ENCODE measurements at regions not wholly inside any gene's neighbourhood (a gene's known extent, or its start where the extent isn't known, plus 50 kb on each side); places are given as distances from the start of the nearest gene placed in this dataset.
"Not testable (repeated sequence)": the region's sequence is repeated elsewhere in the genome, so short reads cannot be mapped to it uniquely, and the experiment has no call there.

DNA sequence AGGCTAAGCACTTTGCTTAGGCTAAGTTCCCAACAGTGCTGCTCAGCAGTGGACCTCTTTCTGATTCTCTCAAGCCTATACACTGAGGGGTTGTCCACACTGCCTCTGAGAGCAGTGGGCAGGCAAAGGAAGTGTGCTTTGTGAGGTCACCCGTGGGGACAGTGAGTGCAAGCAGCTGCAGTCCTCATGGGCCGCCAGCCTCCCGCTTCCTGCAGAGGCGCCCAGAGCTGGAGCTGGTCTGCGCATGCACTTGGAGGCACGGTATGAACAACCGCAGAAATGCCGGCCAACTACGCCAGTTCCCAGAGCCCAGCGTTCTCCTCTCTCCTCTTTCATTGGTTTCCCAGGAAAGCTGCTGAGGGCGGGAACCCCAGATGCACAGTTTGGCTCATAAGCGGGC lies 149.5 kb upstream of the DLX2 start:
- DNase-seq (ENCODE audit: low spot score in 2 of 2), result no peak
- no peak for FAIRE-seq

DNA sequence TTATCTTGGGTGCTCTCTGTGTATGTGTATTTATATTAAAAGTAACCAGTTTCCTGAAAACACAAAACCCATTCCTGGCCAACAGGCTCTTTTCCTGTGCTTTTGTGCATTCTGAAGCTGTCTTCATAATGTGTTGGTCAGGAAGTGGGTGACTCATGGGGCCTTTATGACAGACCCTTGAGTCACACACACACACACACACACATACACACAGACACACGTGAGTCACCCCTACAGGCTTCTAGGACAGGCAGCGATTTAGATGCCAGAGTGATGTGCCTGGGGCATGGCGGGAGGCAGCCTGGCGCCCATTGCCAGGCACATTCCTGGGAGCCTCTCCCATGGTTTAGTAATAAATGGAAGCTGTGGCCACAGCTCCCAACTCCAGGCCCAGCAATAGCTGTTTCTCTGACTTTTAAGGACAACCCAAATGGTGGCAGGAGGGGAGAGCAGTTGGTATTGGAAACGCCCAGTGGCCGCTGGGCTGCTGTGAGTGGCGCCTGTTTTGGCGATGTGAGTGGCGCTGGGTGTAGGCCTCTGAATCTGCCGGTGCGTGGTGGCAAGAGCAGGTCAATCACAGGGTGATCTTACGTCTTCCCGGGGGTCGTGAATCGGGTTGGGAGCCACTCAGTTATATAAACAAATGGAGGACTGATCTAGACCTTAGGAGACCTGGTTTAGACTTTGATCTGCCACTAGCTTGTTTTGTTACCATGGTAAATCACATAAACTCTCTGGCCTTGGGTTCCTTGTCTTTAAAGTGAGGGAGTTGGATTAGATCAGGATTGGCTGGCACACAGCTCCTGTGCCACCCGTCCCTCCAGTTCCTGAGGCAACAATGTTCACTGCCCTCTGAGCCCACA lies 150.7 kb upstream of the DLX2 start:
- no peak for FAIRE-seq
- DNase-seq (ENCODE audit: low spot score in 2 of 2), result no peak

DNA sequence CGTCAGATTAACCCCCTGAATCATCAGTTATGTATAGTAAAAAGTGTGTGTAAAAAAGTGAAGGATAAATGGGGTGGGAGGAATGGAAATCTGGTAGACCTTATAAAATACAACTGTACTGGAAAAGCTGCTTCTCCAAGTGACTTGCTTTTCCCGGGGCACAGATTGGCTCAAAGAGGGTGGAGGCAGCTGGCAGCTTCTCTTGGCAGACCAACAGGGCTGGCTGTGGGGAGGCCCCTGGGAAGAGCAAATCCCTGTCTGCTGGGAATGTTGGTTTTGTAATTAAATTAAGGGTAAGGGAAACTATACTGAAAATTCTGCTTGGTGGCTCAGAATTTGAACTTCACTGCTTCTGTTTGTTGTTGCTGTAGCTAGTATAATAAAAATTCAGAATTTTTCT lies 154.2 kb upstream of the DLX2 start:
- DNase-seq (ENCODE audit: low spot score in 2 of 2) (no peak), FAIRE-seq (no peak)

DNA sequence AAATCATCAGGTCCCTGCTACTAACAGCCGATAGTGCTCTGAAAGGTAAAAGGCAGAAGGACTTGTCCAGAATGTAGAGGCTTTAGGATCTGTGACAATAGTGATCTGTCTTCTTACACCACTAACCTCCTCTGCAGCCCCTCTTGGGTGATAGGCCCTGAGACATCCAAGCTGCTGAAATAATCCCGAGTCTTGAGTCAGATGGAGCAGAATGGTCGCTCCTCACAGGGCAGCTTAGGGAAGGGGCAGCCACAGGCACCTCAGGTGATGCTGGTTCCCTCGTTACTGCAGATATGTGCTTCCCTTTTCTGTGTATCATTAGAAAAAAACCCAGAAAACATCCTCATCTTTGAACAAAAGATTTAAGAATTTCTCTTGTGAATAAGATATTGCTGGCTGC lies 157.1 kb upstream of the DLX2 start:
- DNase-seq (ENCODE audit: low spot score in 2 of 2), result no peak

DNA sequence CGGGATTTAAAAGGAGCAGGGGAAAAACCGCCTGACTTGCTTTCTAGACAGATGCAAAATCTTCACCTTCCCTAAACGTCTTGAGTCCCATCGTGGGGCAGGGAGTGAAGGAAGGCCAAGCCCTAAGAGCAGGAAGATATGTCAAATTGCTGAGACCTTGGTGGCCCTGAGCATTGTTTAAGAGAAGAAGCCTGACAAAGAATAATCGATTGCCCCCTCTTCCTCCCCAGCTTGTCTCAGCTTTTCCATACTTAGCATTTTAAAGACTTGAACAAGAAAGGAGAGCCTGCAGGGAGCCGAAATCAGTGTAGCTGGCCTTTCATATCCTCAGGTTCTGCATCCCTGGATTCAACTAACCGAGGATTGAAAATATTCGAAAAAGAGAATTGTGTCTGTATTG lies 157.6 kb upstream of the DLX2 start:
- no peak for DNase-seq (ENCODE audit: low spot score in 2 of 2)
- no peak for FAIRE-seq

More for the DNA sequence above, 157.1 kb upstream of the DLX2 start:
- FAIRE-seq, result no peak

DNA sequence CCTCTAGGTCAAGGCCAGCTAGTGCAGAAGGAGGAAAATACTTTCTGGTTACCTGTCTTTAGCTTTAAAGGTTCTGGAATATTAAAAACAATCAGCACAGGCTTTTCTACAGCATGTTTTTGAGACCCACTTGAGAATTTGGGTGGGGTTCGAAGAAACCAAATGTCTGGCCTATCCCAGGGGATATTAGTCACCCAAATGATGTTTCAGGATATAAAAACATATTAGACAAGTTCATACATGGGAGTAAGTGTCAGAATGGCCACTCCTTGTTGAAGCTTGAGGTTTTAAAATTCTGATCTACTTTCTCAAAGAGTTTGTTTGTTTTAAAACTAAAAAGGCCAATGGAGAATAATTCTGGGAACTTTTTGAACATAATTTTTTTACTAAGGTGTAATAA lies 158.6 kb upstream of the DLX2 start:
- FAIRE-seq (no peak), DNase-seq (ENCODE audit: low spot score in 2 of 2) (no peak)

DNA sequence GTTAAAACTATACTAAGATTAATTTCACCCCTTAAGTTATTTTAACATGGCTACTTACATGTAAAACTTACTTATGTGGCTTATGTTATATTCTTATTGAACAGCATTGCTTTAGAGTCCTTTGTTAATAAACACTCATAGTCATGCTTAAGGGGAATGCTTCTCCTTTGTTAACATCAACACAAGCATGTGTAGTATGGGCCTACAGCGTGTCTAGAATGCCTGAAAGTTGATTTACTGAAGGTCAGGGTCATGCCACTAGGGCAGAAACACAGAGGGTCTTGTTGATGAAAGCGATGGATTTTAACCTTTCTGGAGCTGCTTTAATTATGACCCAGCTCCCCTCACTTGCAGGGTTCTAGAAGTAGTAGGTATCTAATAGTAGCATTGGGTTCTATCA lies 159.8 kb upstream of the DLX2 start:
- DNase-seq (ENCODE audit: low spot score in 2 of 2) (no peak), FAIRE-seq (no peak)

DNA sequence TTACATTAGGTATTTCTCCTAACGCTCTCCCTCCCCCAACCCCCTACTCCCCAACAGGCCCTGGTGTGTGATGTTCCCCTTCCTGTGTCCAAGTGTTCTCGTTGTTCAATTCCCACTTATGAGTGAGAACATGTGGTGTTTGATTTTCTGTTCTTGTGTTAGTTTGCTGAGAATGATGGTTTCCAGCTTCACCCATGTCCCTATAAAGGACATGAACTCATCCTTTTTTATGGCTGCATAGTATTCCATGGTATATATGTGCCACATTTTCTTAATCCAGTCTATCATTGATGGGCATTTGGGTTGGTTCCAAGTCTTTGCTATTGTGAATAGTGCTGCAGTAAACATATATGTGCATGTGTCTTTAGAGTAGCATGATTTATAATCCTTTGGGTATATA lies 162.1 kb upstream of the DLX2 start:
- not testable (repeated sequence) for DNase-seq (ENCODE audit: low spot score in 2 of 2); FAIRE-seq

DNA sequence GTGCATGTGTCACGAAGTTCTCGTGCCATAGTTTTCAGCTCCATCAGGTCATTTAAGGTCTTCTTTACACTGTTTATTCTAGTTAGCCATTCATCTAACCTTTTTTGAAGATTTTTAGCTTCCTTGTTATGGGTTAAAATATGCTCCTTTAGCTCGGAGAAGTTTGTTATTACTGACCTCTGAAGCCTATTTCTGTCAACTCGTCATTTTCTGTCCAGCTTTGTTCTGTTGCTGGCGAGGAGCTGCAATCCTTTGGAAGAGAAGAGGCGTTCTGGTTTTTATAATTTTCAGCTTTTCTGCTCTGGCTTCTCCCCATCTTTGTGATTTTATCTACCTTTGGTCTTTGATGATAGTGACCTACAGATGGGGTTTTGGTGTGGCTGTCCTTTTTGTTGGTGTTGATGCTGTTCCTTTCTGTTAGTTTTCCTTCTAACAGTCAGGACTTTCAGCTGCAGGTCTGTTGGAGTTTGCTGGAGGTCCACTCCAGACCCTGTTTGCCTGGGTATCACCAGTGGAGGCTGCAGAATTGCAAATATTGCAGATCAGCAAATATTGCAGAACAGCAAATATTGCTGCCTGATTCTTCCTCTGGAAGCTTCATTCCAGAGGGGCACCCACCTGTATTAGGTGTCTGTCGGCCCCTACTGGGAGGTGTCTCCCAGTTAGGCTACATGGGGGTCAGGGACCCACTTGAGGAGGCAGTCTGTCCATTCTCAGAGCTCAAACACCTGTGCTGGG lies 157.7 kb upstream of the ITGA6 start:
- not testable (repeated sequence) for DNase-seq (ENCODE audit: low spot score in 2 of 2); FAIRE-seq

DNA sequence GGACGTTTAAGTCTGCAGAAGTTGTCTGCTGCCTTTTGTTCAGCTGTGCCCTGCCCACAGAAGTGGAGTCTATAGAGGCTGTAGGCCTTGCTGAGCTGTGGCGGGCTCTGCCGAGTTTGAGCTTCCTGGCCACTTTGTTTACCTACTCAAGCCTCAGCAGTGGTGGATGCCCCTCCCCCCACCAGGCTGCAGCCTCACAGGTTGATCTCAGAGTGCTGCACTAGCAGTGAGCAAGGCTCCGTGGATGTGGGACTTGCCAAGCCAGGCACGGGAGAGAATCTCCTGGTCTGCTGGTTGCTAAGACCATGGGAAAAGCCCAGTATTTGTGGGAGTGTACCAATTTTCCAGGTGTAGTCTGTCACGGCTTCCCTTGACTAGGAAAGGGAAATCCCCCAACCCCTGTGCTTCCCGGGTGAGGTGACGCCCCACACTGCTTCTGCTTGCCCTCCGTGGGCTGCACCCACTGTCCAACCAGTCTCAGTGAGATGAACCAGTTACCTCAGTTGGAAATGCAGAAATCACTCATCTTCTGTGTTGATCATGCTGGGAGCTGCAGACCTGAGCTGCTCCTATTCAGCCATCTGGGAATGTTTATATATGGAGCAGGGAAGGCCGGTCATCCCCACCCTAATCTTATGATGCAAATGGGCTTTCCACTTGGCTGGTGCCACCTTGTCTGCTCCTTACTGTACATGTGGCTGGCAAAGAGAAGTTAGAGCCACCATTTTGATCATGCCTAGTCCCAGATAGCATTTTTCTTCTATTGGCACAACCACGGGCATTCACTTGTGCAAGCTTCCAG lies 156.9 kb upstream of the ITGA6 start:
- no peak for DNase-seq (ENCODE audit: low spot score in 2 of 2)
- no peak for FAIRE-seq

DNA sequence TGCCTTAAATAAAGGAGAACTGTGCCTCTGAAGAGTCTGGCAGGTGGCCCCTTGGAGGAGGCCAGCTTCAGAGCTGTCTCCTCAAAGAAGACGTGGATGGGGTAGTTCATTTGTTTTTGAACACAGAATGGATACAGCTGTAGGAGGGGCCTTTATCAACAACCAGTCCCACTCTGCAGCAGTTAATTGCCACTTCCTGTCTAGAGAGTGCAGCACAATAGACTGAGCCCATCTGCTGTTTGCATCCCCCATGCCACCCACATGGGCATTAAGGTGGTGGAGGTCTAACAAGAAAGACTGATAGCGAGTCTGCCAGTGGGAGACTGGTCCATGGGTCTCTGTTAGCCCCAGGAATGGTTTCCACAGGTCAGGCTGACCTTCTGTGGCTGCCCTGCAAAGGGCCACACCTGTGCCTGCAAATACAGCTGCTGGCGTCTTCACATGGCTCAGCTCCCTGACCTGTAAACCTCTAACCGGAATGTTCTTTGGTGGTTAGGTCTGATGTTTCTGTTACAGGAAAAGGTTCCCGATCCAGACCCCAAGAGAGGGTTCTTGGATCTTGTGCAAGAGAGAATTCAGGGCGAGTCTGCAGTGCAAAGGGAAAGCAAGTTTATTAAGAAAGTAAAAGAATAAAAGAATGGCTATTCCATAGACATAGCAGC lies 153.3 kb upstream of the ITGA6 start:
- DNase-seq (ENCODE audit: low spot score in 2 of 2) (no peak), FAIRE-seq (no peak)

DNA sequence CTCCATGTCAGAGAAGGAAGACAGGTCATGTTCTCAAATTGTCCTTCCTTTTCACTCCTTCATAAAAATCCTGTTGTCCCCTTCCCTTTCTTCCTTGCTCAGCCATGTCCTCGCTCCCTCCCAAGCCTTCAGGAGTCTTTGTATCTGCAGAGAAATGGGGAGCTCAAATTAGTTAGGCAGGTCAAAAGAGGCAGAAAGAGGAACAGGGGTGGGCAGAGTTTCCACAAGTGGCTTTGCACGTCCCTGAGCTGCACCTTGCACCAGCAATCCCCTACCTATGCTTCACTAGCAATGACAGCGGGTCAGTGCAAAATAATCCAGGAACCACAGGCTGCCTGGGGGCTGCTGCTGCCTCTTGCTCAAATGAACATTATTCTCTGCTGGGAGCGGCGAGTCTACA lies 152.1 kb upstream of the ITGA6 start:
- DNase-seq (ENCODE audit: low spot score in 2 of 2) (no peak), FAIRE-seq (no peak)

DNA sequence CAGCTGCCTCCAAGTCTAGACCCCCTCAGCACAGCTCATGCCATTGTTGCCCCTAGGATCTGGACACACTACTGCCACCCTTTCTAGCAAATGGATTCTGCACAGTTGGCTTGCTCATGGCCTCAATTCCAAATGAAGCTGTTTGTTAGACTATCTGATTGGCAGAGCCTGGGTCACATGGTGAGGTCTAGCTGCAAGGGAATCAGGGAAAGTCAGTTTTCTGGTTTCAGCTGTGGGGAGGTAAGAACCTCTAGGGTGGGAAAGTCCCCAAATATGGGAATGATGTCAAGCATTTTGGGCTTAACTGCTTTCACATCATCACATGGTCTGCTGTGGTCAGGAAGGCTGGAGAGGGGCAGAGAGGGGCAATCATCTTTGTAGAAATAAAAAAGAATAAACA lies 150.4 kb upstream of the ITGA6 start:
- no peak for DNase-seq (ENCODE audit: low spot score in 2 of 2)
- no peak for FAIRE-seq

DNA sequence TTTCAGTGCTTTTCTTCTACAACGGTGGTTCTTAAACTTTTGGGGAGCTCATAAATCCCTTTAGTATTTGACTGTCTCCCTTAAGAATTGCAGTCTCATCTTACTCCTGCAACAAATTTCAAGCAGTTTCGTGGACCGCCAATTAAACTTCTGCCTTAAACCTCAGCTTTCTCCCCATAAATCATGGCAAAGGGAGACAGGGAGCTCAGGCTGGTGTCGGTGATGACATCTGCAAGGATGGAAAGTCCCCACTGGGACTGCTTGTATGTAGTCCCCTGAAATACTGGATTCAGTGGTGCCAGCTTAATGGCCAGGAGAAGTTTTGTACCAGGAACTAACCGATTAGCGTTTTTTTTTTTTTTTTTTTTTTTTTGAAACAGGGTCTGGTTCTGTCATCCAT lies 148.7 kb upstream of the ITGA6 start:
- no peak for FAIRE-seq
- DNase-seq (ENCODE audit: low spot score in 2 of 2), result no peak

DNA sequence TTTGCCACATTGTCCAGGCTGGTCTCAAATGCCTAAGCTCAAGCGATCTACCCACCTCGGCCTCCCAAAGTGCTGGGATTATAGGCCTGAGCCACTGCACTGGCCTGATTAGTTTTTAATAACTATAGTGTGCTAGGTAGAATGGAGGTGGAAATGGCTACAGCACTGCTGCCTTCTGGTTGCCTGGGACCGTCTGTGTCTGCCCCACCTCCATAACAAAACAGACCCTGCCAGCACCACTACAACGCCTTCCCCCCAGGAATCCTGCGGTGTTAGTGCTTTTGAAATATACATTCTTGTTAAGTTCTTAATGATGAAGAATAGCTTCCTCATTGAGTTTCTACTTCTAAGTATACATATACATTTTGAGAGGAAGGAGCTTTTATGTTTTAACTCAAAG lies 148.2 kb upstream of the ITGA6 start:
- FAIRE-seq, result no peak

DNA sequence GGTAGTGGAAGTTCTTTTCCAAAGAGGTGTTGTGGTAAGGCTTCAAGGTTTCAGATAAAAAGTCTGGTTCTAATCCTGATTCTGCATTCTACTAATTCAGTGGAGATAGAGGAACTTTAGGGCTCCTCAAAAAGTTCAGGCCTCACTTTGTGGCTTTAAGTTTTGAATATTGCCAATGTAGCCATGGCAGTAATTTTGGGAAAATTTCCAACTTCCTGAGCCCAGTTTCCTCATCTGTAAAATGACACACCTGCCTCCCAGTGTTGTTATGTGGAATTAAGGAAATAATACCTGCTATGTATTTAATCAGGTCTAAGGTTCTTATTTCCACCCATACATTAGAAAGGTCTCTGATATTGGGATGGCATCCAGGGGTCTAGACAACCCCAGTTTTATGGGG lies 147.6 kb upstream of the ITGA6 start:
- FAIRE-seq, result no peak
- DNase-seq (ENCODE audit: low spot score in 2 of 2), result no peak

More for the DNA sequence above, 148.2 kb upstream of the ITGA6 start:
- DNase-seq (ENCODE audit: low spot score in 2 of 2), result no peak

DNA sequence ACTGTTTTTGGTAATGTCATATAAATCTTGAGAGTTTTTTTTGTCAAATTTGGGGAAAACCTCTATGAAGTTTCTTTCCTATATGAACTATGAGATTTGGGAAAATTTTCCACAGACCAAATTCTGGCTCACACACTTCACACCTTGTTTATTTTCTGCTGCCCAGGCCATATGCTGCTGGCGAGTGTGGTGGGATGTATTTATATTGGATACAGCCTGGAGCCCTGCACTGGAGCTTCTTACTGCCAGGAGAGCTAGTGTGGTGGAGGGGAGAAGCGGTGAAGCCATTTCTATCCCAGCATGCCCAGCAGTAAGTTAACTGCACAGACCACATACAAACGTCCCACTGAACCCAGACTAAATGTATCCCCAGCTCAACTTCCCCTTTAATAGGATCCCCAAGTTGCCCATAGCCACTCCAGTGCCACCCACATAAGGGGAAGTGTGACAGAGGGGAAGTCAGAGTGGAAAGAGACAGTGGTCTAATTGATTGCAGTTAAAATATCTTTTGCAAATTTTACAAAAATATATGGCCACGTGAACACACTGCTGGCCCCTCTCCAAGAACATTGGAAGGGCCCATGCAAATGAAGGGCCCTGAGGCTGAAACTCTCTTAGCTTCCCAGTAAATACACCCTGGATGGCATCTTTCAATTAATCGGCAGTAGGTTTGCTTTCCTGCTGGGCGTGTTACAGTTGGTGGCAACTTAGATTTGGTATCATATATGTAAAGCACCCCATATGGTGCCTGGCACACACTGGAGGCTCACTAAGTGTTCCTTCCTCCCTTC lies 146.6 kb upstream of the ITGA6 start:
- DNase-seq (ENCODE audit: low spot score in 2 of 2) (no peak), FAIRE-seq (no peak)

DNA sequence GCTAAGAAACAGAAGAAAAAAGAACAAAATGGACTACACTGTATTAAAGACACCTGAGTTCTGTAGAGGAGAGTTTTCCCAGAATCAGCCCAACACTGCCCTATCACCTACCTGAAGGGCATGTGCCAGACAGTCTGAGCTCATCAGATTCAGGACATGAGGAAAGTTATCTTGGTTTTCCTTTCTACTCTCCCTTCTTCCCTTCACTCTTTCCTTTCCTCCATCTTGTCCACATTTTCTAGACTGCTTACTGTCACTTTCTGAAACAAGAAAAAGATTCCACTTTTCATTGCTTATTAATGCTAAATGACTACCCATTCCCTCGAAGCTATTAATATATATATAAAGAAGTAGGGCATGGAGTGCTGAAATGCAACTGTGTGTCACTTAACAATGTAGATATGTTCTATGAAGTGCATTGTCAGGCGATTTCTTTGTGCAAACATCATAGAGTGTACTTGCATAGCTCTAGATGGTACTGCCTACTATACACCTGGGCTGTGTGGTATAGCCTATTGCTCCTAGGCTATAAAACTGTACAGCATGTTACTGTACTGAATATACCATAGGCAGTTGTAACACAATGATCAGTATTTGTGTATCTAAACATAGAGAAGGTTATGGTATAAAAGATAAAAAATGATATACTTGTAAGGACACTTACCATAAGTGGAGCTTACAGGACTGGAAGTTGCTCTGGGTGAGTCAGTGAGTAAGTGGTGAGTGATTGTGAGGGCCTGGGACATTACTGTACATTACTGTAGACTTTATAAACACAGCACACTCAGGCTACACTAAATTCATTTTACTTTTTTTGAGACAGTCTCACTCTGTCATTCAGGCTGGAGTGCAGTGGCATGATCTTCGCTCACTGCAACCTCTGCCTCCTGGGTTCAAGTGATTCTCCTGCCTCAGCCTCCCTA lies 145.5 kb upstream of the ITGA6 start:
- no peak for FAIRE-seq
- no peak for DNase-seq (ENCODE audit: low spot score in 2 of 2)

DNA sequence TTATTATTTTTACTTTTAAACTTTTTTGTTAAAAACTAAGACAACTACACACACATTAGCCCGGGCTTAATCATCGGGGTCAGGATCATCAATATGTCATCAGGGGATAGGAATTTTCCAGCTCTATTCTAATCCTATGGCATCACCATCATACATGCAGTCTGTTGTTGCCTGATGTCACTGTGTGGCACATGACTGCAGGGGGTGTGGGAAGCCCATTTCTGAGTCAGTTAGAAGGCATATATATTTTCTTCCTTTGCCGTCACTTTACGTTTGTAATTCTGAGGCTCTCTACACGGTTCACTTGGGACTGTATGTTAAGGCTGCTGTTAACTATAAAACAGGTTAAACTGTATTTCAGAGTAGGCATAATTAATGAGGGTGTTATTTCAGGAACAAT lies 144.4 kb upstream of the ITGA6 start:
- FAIRE-seq (no peak), DNase-seq (ENCODE audit: low spot score in 2 of 2) (no peak)
